ENCODE measurements at regions not wholly inside any gene's neighbourhood (a gene's known extent, or its start where the extent isn't known, plus 50 kb on each side); places are given as distances from the start of the nearest gene placed in this dataset.

DNA sequence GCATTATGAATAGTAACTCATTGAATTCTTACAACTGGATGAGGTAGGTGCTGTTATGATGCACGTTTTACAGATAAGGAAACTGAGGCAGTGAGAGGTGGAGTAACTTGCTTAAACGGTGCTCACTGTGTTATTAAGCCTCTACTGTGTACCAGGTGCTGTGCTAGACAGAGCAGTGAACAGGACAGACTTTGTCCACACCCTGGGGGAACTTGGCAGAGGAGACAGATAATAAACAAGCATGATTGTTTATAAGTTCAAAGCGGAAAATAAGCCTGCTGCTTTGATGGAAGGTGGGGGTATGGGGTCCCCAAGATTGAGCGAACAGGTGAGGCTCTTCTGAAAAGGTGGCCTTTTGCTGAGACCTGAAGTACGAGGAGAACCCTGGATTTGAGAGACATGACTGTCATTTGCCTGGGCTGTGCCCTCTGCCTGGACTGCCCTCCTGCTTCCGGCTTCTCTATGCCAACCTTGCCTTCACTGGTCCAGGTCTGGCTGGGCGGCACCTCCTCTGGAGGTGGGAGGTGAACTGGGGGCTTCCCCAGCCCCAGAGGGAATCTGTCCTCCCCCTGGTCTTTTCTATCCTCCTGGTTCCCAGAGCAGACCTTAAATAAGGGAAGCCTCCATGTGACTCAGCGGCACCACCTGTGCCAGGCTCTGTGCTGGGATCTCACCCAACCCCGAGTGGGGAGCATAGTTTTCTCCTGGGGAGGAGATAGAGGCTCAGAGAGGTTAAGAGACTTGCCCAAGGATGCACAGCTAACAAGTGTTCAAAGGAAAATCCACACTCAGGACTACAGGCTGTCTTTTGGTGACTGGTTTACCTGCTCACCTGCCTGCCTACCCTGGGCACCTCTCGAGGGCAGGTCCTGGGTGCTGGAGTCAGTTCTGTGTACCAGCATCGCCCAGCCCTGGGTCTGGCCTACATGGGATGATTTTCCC lies 59.1 kb downstream of the CEBPB start:
- H3K27ac ChIP-seq (replicated peaks in 1 of 4), result no peak overlapping the region
- no peaks in the 10 kb centered on the region for H3K4me1 ChIP-seq
- TF ChIP-seq POLR2A (IDR thresholded peaks at IDR 0.05; ENCODE audit: low read depth) (no peak), POLR2AphosphoS5 (IDR thresholded peaks at IDR 0.05) (no peak), EP300 (IDR thresholded peaks at IDR 0.05) (no peak)
- TF ChIP-seq, protein P1, sequence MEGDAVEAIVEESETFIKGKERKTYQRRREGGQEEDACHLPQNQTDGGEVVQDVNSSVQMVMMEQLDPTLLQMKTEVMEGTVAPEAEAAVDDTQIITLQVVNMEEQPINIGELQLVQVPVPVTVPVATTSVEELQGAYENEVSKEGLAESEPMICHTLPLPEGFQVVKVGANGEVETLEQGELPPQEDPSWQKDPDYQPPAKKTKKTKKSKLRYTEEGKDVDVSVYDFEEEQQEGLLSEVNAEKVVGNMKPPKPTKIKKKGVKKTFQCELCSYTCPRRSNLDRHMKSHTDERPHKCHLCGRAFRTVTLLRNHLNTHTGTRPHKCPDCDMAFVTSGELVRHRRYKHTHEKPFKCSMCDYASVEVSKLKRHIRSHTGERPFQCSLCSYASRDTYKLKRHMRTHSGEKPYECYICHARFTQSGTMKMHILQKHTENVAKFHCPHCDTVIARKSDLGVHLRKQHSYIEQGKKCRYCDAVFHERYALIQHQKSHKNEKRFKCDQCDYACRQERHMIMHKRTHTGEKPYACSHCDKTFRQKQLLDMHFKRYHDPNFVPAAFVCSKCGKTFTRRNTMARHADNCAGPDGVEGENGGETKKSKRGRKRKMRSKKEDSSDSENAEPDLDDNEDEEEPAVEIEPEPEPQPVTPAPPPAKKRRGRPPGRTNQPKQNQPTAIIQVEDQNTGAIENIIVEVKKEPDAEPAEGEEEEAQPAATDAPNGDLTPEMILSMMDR (IDR thresholded peaks at IDR 0.05), result no peak
- no peaks in the 10 kb centered on the region for H3K9me3 ChIP-seq
- no peaks in the 10 kb centered on the region for H3K36me3 ChIP-seq
- H3K4me3 ChIP-seq, result no peak overlapping the region
- H3K27me3 ChIP-seq, result no peaks in the 10 kb centered on the region
- DNase-seq (ENCODE audit: extremely low spot score), result no peak
- 76% methylated on average over 11 of the region's 11 CpGs for WGBS
- intact Hi-C loops (cut with DNase I), result no loop called here

- no peaks in the 10 kb centered on the region for H3K9me3 ChIP-seq
- H3K4me3 ChIP-seq, result no peak overlapping the region
- 90% methylated on average over 13 of the region's 15 CpGs for WGBS
- intact Hi-C loops (cut with DNase I), result no loop called here
- no peaks in the 10 kb centered on the region for H3K4me1 ChIP-seq
- no peak overlapping the region for H3K27ac ChIP-seq (replicated peaks in 1 of 4)
- H3K27me3 ChIP-seq, result no peaks in the 10 kb centered on the region
- H3K36me3 ChIP-seq, result no peaks in the 10 kb centered on the region
- TF ChIP-seq POLR2A (IDR thresholded peaks at IDR 0.05; ENCODE audit: low read depth) (no peak), EP300 (IDR thresholded peaks at IDR 0.05) (no peak), POLR2AphosphoS5 (IDR thresholded peaks at IDR 0.05) (no peak)
- TF ChIP-seq, protein P1 (IDR thresholded peaks at IDR 0.05), result no peak
- DNase-seq (ENCODE audit: extremely low spot score), result no peak
Observed at GRCh38 chr20:50250679-50251382, 60.2 kb downstream of the CEBPB start.

- Histone ChIP-seq H3K9me3 (no peaks in the 10 kb centered on the region), H3K4me3 (no peak overlapping the region), H3K4me1 (no peaks in the 10 kb centered on the region), H3K36me3 (no peaks in the 10 kb centered on the region), H3K27me3 (no peaks in the 10 kb centered on the region), H3K27ac (replicated peaks in 1 of 4) (no peak overlapping the region)
- DNase-seq (ENCODE audit: extremely low spot score), result no peak
- WGBS, result 92% methylated on average over 11 of the region's 11 CpGs
- TF ChIP-seq POLR2A (IDR thresholded peaks at IDR 0.05; ENCODE audit: low read depth), result no peak
- no peak for TF ChIP-seq EP300 (IDR thresholded peaks at IDR 0.05)
- TF ChIP-seq, protein P1 (IDR thresholded peaks at IDR 0.05), result no peak
- TF ChIP-seq POLR2AphosphoS5 (IDR thresholded peaks at IDR 0.05), result no peak
- intact Hi-C loops (cut with DNase I), result no loop called here
Observed at GRCh38 chr20:50251383-50251748, 60.7 kb downstream of the CEBPB start.

GRCh38 chr20:50251992-50252511 lies 61.4 kb downstream of the CEBPB start:
- Histone ChIP-seq H3K27ac (replicated peaks in 1 of 4) (no peak overlapping the region), H3K4me3 (no peak overlapping the region), H3K27me3 (no peaks in the 10 kb centered on the region), H3K36me3 (no peaks in the 10 kb centered on the region), H3K9me3 (no peaks in the 10 kb centered on the region), H3K4me1 (no peaks in the 10 kb centered on the region)
- intact Hi-C loops (cut with DNase I), result no loop called here
- TF ChIP-seq POLR2AphosphoS5 (IDR thresholded peaks at IDR 0.05) (no peak), POLR2A (IDR thresholded peaks at IDR 0.05; ENCODE audit: low read depth) (no peak), EP300 (IDR thresholded peaks at IDR 0.05) (no peak)
- TF ChIP-seq, protein P1 (IDR thresholded peaks at IDR 0.05), result no peak
- no peak for DNase-seq (ENCODE audit: extremely low spot score)
- 74% methylated on average over 7 of the region's 7 CpGs for WGBS

Data from esophagus muscularis mucosa (tissue), 4 donors.